NCI-H1417 (cell line): ENCODE measurements at regions not wholly inside any gene's neighbourhood (a gene's known extent, or its start where the extent isn't known, plus 50 kb on each side); places are given as distances from the start of the nearest gene placed in this dataset.
A peak's percentile ranks its signal among the peaks of the same experiment; 100 is the strongest.

Source experiments
- DNase-seq, 3 experiments: peaks; one replicate each; lab custom pipeline; 2025; lab: John Stamatoyannopoulos, UW

DNA sequence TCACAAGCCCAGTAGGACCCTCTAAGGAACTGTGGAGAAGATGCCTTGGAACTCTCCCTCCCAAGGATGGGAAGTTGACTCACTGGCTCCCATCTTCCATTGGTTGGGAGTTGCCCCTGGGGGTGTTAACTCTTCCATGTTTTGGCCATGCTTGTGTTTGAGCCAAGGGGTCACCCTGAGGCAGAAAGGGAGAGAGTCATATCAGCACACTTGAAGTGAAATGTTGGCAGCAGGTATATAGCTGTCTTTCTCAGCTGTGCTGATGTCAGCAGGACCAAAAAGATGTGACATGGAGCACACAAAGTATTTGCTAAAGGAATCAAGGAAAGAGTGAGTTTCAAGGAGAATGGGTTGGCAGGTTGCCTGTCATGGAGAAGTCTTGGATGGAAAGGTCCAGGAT, 359.4 kb downstream of the RPS24 start:
- DNase-seq = no peak

DNA sequence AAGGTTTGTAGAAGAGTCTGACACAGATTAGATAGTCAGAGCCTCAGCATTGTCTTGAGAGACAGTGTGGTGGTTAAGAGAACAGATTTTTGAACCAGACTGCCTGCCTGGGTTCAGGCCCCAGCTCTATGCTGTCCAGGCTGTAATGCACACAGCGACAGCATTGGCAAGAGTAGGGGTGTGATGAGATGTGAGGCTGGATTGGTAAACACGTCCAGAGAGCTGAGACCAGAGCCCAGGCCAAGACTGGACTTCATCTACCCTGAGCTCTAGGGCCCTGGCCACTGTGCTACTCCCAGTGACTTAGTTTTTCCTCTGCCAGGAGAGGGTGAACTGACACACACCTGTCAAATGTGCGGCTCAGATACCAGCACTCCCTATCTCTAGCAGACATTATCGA, 360.4 kb downstream of the RPS24 start:
- no peak for DNase-seq

DNA sequence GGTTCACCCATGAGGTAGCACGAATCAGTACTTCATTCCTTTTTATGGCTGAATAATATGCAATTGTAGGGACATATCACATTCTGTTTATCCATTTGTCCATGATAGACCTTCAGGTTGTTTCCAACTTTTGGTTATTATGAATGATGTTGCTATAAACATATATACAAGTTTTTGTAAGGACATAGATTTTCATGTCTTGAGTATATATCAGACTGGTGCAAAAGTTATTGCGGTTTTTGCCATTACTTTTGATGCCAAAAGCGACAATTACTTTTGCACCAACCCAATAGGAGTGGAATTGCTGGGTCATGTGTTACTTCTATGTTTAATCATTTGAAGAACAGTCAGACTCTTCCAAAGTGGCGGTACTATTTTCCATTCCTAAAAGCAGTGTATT, 361.5 kb downstream of the RPS24 start:
- DNase-seq = no peak

DNA sequence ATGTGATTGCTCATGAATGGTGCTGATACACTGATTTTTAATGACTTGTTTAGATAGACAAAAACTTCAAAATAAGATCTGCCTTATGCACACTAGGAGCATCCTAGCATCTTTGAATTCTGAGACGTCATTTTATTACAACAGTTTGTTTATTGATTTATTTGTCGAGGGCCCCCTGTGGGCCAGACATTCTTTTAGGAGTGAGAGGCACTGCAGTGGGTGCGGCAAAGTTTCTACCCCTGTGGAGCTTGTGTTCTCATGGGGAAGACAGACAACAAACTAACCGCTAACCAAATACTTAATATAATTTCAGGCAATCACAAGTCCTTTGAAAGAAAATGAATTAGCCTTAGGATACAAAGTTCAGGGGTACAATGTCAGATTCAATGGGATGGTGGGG, 363.1 kb downstream of the RPS24 start:
- no peak for DNase-seq

DNA sequence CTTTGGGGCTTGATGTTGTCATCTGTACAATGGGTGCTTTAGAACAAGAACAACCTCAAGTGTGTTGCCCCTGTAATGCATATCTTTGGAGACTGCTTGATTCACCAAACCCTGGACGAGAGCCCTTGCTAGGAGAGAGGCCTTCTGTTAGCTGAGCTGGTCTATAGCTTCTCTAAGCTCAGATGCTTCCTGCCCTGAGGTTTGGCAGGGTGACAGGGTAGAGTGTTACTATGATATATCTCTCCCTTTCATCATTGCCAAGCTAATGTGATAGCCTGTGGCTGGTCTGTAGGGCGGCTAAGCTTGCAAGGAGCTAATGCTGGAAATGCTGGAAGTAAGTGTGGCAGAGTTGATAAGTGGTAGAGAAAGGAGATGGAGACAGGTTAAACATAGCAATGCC, 364.1 kb downstream of the RPS24 start:
- DNase-seq = no peak

DNA sequence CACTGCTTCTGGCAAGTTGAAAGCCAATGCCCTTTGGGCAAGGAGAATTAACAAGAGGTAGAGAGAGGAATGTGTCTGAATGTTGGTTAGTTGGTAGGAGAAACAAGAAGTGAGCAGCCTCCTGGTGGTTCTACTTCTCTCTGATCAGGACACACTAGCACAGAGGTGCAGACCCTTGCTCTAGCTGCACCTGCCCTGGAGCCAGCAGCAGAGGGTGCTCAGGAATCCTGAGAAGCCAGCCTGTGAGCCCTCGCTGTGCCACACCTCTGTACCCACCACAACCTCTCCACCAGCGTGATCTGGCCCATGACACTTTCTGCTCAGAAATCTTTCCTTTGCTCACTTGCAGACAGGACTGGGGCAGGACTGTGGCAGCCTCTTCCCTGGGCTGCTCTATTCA, 364.7 kb downstream of the RPS24 start:
- no peak for DNase-seq

DNA sequence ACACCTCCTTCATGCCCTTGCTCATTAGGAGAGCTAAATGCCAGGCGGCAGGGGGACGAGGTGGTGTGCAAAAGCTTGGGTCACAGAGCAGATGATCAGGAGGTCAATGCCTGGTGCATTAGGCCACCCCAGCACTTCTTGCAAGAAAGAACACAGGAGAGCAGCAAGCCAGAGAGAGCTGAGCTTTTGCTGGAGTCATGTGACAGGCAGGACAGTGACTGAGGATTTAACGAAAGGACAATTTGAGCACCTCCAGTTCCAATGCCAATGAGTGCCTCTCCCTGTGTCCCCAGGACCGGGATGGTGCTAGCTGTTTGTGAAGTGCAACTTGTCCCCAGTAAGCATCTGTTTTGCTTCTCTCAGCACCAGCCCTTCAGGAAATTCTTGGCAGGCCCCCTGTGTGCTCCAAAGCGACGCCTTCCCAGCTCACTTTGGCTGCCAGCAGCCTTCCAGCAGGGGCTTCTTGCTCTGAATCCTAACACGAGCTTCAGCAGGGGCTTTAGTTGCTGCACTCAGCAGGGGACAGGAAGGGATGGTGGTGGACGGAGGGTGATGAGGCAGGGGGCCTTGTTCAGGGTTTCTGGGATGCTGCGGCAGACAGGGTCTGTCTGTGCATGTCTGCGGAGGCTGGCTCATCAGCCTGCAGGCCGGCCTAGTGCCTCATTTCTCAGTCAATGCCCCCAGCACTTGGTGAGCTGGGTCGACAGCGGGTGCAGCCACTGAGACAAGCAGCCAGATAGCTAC, 368.1 kb downstream of the RPS24 start:
- DNase-seq = no peak

DNA sequence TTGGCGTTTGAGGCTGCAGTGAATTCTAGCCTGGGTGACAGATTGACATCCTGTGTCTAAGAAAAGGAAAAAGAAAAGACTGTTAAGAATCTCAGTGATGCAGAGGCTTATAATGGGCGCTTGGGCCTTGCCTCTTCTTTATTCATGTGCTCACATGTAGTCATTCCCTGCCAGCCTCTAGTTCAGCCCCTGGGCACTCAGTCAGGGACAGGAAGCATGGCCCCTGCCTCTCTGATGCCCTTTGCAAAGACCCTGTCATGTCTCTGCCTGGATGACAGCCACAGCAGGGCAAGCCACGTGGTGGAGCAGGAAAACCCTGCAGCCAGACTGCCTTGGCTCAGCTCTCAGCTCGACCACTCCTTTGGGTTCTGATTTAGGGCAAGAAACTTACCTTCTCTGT, 368.9 kb downstream of the RPS24 start:
- no peak for DNase-seq

DNA sequence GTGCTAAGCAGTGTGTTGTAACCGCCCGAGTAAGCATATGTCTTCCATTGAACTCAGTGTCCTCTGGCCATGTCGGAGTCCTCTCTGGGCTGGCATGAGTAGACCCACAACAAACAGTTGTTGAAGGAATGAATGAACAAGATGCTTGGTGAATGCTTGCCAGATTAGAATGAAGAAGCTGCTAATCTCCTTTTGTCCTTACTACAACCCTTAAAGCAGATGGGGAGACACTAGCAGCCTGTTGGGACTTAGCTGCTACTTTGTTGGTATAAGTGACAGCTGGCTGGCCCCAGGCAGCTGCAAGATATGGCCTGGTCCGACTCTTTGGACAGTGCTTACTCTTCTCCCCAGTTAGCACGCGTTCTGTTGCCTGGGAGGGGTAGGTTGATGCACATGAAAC, 370.1 kb downstream of the RPS24 start:
- no peak for DNase-seq

DNA sequence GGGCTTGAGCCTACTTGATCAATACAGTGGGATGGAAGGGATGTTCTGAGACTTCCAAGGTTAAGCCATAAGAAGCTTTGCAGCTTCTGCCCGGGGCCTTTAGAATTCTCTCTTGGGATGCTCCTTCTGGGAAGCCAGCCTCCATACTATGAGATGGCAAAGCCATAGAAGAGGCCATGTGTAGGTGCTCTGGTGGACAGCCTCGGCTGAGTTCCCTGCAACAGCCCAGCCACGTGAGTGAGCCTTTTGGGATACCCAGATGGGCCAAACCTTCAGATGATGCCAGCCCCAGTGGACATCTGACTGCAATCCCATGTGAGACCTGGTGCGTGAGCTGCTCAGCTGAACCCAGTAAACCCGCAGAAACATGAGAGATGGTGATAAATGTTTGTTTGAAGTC, 370.6 kb downstream of the RPS24 start:
- DNase-seq = no peak

DNA sequence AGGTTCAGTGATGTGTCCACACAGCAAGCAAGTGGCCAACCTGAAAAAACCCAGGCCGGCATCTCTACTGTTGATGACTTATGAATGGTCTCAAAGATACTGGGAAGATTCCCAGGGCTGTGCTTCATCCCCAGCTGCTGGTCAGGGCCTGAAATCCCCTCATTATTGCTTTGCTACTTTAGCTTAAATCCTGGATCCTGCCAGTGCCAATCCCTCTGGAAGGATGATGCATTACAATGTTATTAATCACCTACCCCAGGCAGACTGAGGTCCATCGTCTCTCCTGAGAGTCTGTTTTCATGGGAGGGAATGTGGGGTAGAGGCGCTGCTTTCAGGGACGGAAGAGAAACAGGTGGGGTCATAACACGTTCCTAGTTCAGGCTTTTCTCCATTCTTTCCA, 371.6 kb downstream of the RPS24 start:
- DNase-seq = no peak

DNA sequence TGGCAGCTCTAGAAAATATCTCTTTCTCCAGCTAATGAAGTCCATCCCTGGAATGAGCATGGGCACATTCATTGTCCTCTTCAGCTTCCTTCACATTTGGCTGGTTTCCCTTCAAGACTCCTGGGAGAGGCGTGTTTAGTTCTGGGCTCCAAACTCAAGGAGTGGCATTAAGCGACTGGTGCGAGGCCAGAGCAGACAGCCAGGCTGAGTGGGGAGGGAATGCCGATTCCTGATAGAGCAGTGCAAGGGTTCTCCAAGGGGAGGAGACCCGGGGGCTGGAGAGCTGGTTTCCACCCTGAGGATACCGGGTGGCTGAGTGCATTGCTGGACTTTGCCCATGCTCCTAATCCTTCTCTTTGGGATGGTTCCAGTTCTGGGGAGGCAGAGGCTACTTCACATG, 372.1 kb downstream of the RPS24 start:
- DNase-seq = no peak

DNA sequence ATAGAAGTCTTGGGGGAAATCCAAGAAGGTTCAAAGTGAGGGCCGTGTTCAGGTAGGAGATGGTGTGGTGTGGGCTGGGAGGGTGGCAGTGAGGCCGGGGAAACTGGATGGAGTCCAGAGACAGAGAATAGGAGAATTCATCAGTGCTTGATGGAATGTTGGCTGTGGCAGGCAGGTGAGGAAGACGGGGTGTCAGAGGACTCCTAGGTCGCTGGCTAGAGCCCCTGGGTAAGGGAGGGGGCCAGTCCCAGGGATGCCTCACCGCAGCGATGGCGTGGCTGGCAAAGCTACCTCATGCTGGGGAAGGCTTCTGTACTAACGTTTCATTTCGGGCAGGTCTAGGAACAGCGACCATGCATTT, 373.0 kb downstream of the RPS24 start:
- no peak for DNase-seq

DNA sequence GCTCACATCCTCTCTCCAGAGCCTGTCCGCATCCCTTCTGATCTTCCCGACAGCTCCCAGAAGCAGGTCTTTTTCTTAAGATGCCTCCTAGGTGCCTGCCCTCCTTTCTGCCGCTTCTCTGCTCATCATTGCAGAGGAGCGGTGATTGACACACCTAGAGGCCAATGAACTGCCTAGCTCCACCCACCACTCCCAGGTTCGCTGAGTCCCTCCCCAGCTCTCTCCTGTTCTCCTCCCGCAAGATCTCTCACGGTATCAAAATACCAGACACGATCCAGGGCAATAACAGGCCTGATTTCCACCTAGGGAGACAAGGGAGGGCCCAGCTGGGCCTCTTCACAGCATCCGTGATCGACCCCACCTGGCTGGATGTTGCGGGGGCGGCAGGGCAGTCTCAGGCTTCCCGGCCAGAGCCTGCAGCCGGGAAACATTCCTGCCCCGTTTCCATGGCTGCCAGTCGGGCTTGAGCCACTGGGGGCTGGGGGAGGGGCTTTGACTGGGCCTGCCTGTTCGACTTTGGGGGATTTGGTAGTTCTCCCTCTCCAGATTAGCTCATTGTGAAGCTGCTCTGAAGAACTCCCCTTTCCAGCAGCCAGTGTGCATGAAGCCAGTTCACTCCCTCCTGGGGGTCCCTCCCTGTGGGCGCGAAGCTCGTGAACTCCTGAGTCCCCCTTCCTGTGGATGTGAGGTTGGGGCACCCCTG, 373.5 kb downstream of the RPS24 start:
- DNase-seq = peak; percentile 85 to 94 (median 86)

DNA sequence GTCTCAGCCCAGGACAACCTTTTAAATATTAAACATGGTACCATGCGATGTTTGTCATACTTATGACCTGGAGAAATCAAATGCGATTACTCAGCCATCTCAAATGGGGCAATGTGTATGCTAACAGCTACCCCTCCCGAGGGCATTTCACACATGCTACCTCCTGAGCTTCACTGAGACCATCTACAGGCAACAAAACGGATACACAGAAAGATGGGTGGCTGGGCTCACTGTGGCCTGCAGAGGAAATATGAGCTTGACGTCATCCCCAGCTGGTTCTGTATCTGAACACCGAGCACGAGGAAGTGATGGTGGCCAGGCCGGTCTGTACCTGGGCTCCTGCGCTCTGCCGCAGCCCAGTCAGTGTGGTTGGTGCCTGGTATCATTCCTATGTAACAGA, 374.3 kb downstream of the RPS24 start:
- DNase-seq = no peak

DNA sequence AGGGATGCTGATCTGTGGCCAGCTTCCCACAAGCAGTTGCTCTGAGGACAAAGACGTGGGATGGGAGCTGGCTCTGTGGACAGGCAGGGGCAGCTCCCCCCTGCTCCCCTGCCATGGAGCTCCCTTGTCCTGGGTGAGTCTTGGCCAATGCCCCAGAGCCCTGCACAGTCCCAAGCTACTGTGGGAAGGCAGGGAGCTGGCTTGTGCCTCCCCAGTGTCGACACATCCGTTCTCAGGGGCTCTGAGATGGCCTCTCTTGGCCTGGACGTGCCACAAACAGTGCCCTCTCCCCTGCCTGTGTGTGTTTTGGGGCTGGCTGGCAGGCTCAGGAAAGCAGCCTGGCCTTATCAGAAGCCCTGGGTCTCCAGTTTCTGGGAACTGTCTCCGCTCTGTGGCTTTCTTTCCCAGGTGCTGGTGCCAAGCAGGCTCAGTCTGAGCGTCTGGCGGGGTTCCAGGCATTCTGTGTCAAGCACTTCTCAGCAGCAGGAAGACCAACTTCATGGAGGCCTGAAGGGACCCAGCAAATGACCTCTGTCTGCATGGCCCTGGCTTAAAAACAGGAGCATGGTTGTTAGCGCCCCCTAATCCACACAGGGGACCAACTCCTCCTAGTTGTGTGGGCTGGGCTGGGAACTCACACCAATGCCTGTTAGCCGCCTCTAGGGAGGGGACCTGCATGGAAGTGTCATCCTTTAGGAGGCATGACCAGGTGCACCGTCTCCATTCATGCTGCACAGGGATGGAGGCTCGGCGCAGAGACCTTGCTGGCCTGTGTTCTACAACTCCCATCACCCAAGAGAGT, 375.2 kb downstream of the RPS24 start:
- peak in 2 of 3 experiments; percentile 21 to 27 for DNase-seq

DNA sequence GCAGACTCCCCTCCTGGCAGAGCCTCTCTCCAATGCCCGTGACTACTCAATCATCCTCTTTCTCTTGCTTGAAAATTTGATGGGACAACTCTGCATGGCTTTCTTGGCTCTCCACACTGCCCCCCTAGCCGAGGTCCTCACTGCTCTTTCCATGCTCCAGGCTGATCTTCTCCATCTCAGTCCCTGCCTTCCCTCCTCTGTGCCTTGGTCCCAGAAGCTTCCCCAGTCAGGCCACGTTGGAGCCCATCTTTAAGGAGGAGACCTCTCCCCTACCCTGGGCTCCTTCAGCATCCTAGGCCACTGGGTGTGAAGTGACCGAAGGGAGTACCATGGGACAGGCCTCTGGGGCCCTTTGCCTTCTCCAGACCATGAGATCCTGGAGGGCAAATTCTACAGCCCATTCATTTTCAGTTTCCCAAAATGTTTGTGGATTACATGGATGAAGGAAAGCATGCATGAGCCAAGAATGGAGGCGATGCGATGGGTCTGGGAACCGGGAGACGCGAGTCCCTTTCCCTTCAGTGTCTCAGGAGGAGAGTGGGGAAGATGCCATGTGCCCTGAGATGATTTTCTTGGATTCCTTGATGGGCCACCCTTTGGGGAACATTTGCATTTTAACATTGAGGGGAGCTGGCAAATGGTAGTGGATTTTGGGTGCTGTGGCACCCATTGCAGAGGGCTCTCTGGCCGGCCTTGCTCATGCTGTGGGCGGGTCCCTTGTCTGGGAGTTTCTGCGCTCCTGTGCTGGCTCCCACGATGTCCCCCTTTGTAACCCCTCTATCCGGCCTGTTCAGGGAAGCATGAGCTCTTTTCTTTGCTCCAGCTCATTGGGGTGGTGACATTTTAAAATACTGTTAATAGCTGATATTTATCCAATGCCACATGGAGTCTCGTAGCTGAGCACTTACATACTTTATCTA, 376.6 kb downstream of the RPS24 start:
- DNase-seq = no peak

DNA sequence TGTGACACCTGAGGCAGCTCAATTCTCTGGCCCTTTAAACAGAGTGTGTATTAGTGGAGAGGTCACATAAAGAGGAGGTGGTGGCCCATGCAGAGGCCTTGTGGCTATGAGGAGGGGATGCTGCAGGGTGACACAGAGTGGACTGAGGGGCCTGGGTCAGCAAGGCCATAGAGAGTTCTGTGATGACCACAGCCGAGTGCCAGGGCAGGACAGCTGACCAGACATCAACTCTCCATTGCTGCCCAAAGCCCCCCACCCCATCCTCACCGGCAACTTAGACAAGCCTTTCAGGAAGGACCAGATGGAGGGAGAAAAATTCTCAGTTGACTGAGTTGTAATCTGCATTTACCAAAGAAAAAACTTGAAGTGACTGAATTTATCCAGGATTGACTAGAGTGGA, 378.1 kb downstream of the RPS24 start:
- DNase-seq = no peak

DNA sequence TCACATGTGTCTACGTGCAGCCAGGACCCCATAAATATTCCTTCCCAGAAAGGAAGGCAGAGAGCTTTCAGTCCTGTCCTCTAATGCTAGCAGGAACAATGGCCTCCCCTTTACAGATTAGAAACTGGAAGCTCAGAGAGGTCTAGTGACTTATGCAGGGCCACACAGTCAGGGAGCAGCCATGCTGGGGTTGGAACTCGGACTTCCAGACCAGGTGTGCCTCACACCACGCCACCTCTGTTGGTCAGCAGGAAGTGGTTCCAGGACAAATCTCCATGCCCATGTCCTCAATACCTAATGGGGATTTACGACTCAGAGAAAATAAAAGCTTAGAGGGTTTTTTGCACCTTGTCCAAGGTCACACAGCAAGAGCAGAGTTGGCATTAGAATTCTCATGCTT, 378.9 kb downstream of the RPS24 start:
- DNase-seq = no peak

DNA sequence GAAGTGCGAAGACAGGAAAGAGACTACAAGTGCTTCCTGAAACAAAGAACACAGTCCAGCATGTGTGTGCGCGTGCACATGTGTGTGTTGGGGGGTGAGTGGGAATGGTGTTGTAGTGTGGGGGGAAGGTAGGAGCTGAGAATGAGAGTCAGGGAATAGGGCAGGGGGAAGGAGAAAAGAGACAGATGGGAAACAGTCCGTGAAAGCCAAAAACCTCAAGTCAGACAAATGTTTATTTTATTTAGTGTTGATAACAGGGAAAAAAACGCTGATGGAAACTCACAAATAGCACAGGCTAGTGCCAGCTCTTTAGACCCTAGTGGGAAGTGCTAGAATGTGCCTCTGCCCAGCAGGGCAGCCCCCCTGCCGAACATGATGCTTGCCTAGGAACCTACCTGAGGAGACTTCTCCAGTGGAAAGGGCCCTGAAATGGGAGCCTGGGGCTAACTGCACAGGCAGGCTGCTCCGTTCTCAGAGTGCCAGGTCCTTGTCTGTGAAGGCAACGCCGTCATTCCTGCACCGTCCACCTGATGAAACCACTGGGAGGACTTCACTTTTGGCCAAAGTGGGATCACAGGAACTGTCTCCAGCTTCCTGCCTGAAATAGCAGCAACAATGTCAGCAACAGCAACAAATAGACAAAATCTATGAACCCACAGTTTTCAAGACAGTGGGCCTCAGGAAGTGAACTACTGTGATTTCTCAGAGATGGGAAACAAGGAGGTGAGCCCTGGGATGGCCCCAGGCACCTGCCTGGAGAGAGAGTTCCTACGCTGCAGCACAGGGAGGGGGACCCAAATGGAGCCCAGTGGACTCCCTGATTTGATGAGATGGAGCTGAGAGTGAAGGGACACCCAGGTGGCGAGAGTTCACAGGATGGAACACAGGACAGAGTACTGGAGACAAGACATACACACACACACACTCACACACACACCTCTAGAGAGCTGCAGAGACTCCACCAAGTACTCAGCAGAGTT, 379.7 kb downstream of the RPS24 start:
- DNase-seq = no peak

DNA sequence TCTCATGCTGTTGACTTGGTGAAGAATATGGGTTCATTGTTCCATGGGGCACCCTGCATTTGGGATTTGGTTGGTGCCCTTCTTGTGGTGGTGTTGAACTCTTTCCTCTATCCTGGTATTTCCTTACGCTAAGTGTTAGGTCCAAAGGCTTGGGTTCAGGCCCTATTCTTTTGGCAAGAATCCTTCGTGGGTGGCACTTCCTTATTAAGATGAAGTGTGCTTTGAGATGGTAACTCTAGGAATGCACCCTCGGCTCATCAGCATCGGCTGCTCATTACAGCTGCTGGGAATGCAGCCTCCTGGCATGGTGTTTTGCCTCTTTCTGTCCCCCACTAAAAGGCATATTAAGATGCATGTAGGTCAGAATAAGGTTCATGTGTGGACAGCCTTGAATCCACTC, 380.7 kb downstream of the RPS24 start:
- no peak for DNase-seq
